ENCODE measurements at regions not wholly inside any gene's neighbourhood (a gene's known extent, or its start where the extent isn't known, plus 50 kb on each side); places are given as distances from the start of the nearest gene placed in this dataset.

GRCh38 chr16:65641049-65641761, 519.3 kb upstream of the CDH11 start:
- TF ChIP-seq CTCF (IDR thresholded peaks at IDR 0.05; ENCODE audit: insufficient read depth, missing control alignments), result no peak
- DNase-seq (ENCODE audit: insufficient read length, low spot score) (no peak), FAIRE-seq (no peak)

GRCh38 chr16:65634833-65635232, 513.0 kb upstream of the CDH11 start:
- TF ChIP-seq CTCF (IDR thresholded peaks at IDR 0.05; ENCODE audit: insufficient read depth, missing control alignments), result no peak
- FAIRE-seq, result no peak
- no peak for DNase-seq (ENCODE audit: insufficient read length, low spot score)

GRCh38 chr16:65634291-65634690, 512.4 kb upstream of the CDH11 start:
- DNase-seq (ENCODE audit: insufficient read length, low spot score) (no peak), FAIRE-seq (no peak)
- no peak for TF ChIP-seq CTCF (IDR thresholded peaks at IDR 0.05; ENCODE audit: insufficient read depth, missing control alignments)

GRCh38 chr16:65624666-65625065, 502.8 kb upstream of the CDH11 start:
- FAIRE-seq (no peak), DNase-seq (ENCODE audit: insufficient read length, low spot score) (no peak)
- TF ChIP-seq CTCF (IDR thresholded peaks at IDR 0.05; ENCODE audit: insufficient read depth, missing control alignments), result no peak

GRCh38 chr16:65624229-65624628, 502.4 kb upstream of the CDH11 start:
- FAIRE-seq (no peak), DNase-seq (ENCODE audit: insufficient read length, low spot score) (no peak)
- TF ChIP-seq CTCF (IDR thresholded peaks at IDR 0.05; ENCODE audit: insufficient read depth, missing control alignments), result no peak

GRCh38 chr16:65622871-65623270, 501.0 kb upstream of the CDH11 start:
- TF ChIP-seq CTCF (IDR thresholded peaks at IDR 0.05; ENCODE audit: insufficient read depth, missing control alignments), result no peak
- FAIRE-seq (no peak), DNase-seq (ENCODE audit: insufficient read length, low spot score) (no peak)

GRCh38 chr16:65622151-65622550, 500.3 kb upstream of the CDH11 start:
- TF ChIP-seq CTCF (IDR thresholded peaks at IDR 0.05; ENCODE audit: insufficient read depth, missing control alignments), result no peak
- FAIRE-seq, result no peak
- DNase-seq (ENCODE audit: insufficient read length, low spot score), result no peak

All from D721Med (cell line).